ENCODE measurements at regions not wholly inside any gene's neighbourhood (a gene's known extent, or its start where the extent isn't known, plus 50 kb on each side); places are given as distances from the start of the nearest gene placed in this dataset.

- Histone ChIP-seq H3K4me3 (replicated peaks in 1 of 2; ENCODE audit: low read depth in 1 of 2, low read length in 2 of 2) (no peak overlapping the region), H3K9me3 (ENCODE audit: control insufficient read depth in 1 of 2, insufficient read depth in 1 of 2, low read depth in 1 of 2, low read length in 2 of 2) (no peaks in the 10 kb centered on the region), H2AFZ (ENCODE audit: low read depth, low read length, poor library complexity, severe bottlenecking) (no peak overlapping the region), H3K4me1 (ENCODE audit: control insufficient read depth in 1 of 2, insufficient read depth in 2 of 2, low read length in 2 of 2) (no peaks in the 10 kb centered on the region), H3K27me3 (ENCODE audit: insufficient read depth, low read length) (peaks cover 68% of the 10 kb centered on the region), H3K79me2 (ENCODE audit: insufficient read depth, low read length) (no peaks in the 10 kb centered on the region), H3K4me2 (ENCODE audit: low read length) (no peak overlapping the region), H3K36me3 (ENCODE audit: control insufficient read depth in 1 of 2, insufficient read depth in 2 of 2, low read length in 2 of 2) (no peaks in the 10 kb centered on the region), H4K20me1 (ENCODE audit: insufficient read depth) (no peaks in the 10 kb centered on the region), H3K9me2 (ENCODE audit: insufficient read depth) (no peaks in the 10 kb centered on the region), H3K27ac (ENCODE audit: low read depth, low read length) (no peak overlapping the region), H3K9ac (ENCODE audit: low read length) (no peak overlapping the region)
- ATAC-seq (0 out of 2 replicates have a peak, but pooled peaks have one; percentile 25), DNase-seq (ENCODE audit: low read depth, low spot score) (no peak)
- no TSS peak for BruUV-seq (replicated peaks)
- POLR2A ChIA-PET, result no interaction called here
- intact Hi-C loops (cut with micrococcal nuclease), result loop anchor here (5.0 kb wide), 1 partner anchor 238 kb away; the partner anchor contains the start of gene OLFML3
- CTCF ChIA-PET, result no interaction called here
- TF ChIP-seq ATF3 (IDR thresholded peaks at IDR 0.05) (no peak), POLR2AphosphoS5 (IDR thresholded peaks at IDR 0.05; ENCODE audit: low read depth, low read length) (no peak), EZH2 (IDR thresholded peaks at IDR 0.05) (no peak), REST (IDR thresholded peaks at IDR 0.05; ENCODE audit: low read depth) (no peak), ZNF274 (IDR thresholded peaks at IDR 0.05; ENCODE audit: low read depth, low read length) (no peak), SRF (IDR thresholded peaks at IDR 0.05; ENCODE audit: low read depth) (no peak), ELF1 (IDR thresholded peaks at IDR 0.05; ENCODE audit: borderline replicate concordance, low read depth) (no peak)
- RAD21 ChIA-PET (ENCODE audit: low non-redundant PET in 1 of 2, low total read pairs in 2 of 2, uncharacterized antibody in 2 of 2, unreplicated experiment in 2 of 2), result no interaction called here
Measured at GRCh38 chr1:114215436-114215835, 61.8 kb upstream of the SYT6 start.
